ENCODE measurements at regions not wholly inside any gene's neighbourhood (a gene's known extent, or its start where the extent isn't known, plus 50 kb on each side); places are given as distances from the start of the nearest gene placed in this dataset.
A peak's percentile ranks its signal among the peaks of the same experiment; 100 is the strongest.

DNA sequence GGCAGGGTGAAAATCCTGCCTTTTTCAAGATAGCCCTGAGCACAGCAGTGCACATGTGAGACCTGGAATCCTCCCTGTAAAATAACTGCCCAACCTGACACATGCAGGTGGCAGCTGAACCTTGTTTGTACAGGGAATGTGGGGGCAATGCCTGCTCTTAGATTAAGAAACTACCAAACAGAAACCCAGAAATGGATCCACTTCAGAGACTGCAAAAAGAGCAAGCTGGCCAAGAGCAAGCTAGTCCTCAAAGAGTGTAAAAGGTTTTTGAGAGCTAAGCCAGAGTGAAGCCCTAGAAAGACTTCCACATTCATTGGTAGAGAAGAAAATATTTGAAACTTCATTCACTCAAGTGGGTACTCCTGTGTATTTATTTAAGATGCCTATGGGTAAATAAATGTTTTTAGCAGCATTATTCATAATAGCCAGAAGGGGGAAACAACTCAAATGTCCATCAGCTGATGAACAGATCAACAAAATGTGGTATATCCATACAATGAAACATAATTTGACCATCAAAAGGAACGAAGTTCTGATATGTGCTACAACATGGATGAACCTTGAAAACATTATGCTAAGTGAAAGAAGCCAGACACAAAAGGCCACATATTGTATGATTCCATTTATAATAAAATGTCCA is 96.0 kb upstream of the TSC22D2 start:
- intact Hi-C loops (cut with micrococcal nuclease): no loop called here
- POLR2A ChIA-PET: interaction anchor here (0.6 kb wide), 1 partner anchor 199 kb away, joined by 3 read pairs; no protein-coding TSS in a partner anchor
- Mint-ChIP-seq H3K4me3 (ENCODE audit: unreplicated experiment) (no peak overlapping the region), H3K36me3 (ENCODE audit: insufficient read depth, unreplicated experiment) (no peaks in the 10 kb centered on the region), H3K27me3 (ENCODE audit: insufficient read depth, unreplicated experiment) (no peaks in the 10 kb centered on the region), H3K4me1 (ENCODE audit: insufficient read depth, unreplicated experiment) (no peaks in the 10 kb centered on the region), H3K9me3 (ENCODE audit: unreplicated experiment) (no peaks in the 10 kb centered on the region), H3K27ac (ENCODE audit: low read depth, unreplicated experiment) (no peak overlapping the region)
- BruUV-seq (replicated peaks): no TSS peak
- no peak for DNase-seq (ENCODE audit: unreplicated experiment)
- CTCF ChIA-PET: interaction anchor here (0.6 to 1.5 kb wide), 4 partner anchors 14 to 96 kb away, joined by 3 to 5 read pairs (median 4); partner anchors contain the start of gene TSC22D2
- TF ChIP-seq, protein P1, sequence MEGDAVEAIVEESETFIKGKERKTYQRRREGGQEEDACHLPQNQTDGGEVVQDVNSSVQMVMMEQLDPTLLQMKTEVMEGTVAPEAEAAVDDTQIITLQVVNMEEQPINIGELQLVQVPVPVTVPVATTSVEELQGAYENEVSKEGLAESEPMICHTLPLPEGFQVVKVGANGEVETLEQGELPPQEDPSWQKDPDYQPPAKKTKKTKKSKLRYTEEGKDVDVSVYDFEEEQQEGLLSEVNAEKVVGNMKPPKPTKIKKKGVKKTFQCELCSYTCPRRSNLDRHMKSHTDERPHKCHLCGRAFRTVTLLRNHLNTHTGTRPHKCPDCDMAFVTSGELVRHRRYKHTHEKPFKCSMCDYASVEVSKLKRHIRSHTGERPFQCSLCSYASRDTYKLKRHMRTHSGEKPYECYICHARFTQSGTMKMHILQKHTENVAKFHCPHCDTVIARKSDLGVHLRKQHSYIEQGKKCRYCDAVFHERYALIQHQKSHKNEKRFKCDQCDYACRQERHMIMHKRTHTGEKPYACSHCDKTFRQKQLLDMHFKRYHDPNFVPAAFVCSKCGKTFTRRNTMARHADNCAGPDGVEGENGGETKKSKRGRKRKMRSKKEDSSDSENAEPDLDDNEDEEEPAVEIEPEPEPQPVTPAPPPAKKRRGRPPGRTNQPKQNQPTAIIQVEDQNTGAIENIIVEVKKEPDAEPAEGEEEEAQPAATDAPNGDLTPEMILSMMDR (IDR thresholded peaks at IDR 0.05; ENCODE audit: unreplicated experiment): no peak

- H3K36me3 Mint-ChIP-seq (ENCODE audit: insufficient read depth, unreplicated experiment): no peaks in the 10 kb centered on the region
- H3K4me3 Mint-ChIP-seq (ENCODE audit: unreplicated experiment): no peak overlapping the region
- TF ChIP-seq, protein P1 (IDR thresholded peaks at IDR 0.05; ENCODE audit: unreplicated experiment): no peak
- H3K27me3 Mint-ChIP-seq (ENCODE audit: insufficient read depth, unreplicated experiment): no peaks in the 10 kb centered on the region
- intact Hi-C loops (cut with micrococcal nuclease): no loop called here
- DNase-seq (ENCODE audit: unreplicated experiment): no peak
- no TSS peak for BruUV-seq (replicated peaks)
- ChIA-PET POLR2A (interaction anchor here (1.4 to 1.6 kb wide), 2 partner anchors 17 to 99 kb away, joined by 3 to 5 read pairs; no protein-coding TSS in a partner anchor), CTCF (interaction anchor here (0.7 to 1.5 kb wide), 4 partner anchors 13 to 1034 kb away, joined by 3 to 5 read pairs (median 4); partner anchors contain the start of gene TSC22D2)
- H3K27ac Mint-ChIP-seq (ENCODE audit: low read depth, unreplicated experiment): no peak overlapping the region
- H3K9me3 Mint-ChIP-seq (ENCODE audit: unreplicated experiment): no peaks in the 10 kb centered on the region
- H3K4me1 Mint-ChIP-seq (ENCODE audit: insufficient read depth, unreplicated experiment): no peaks in the 10 kb centered on the region
These were observed 96.9 kb upstream of the TSC22D2 start for GRCh38 chr3:150311156-150311555.

GRCh38 chr3:150309557-150309956 is 98.5 kb upstream of the TSC22D2 start:
- intact Hi-C loops (cut with micrococcal nuclease): no loop called here

DNA sequence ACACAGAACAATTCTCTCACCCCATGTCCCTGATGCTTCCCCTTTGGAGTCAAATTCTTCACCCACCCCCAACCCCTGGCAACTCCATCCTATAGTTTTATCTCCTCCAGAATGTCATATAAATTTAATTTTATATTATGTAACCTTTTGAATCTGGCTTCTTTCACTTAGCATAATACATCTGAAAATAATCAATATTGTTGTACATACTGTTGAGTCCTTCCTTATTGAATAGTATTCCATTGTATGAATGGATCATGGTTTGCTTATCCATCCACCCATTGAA is 98.9 kb upstream of the TSC22D2 start:
- BruUV-seq (replicated peaks): no TSS peak
- H3K4me3 Mint-ChIP-seq (ENCODE audit: unreplicated experiment): no peak overlapping the region
- H3K36me3 Mint-ChIP-seq (ENCODE audit: insufficient read depth, unreplicated experiment): no peaks in the 10 kb centered on the region
- no peaks in the 10 kb centered on the region for H3K4me1 Mint-ChIP-seq (ENCODE audit: insufficient read depth, unreplicated experiment)
- TF ChIP-seq, protein P1 (IDR thresholded peaks at IDR 0.05; ENCODE audit: unreplicated experiment): no peak
- ChIA-PET CTCF (no interaction called here), POLR2A (no interaction called here)
- H3K27ac Mint-ChIP-seq (ENCODE audit: low read depth, unreplicated experiment): no peak overlapping the region
- intact Hi-C loops (cut with micrococcal nuclease): no loop called here
- no peaks in the 10 kb centered on the region for H3K9me3 Mint-ChIP-seq (ENCODE audit: unreplicated experiment)
- H3K27me3 Mint-ChIP-seq (ENCODE audit: insufficient read depth, unreplicated experiment): no peaks in the 10 kb centered on the region
- no peak for DNase-seq (ENCODE audit: unreplicated experiment)

More at GRCh38 chr3:150309557-150309956, 98.5 kb upstream of the TSC22D2 start:
- Mint-ChIP-seq H3K36me3 (ENCODE audit: insufficient read depth, unreplicated experiment) (no peaks in the 10 kb centered on the region), H3K27me3 (ENCODE audit: insufficient read depth, unreplicated experiment) (no peaks in the 10 kb centered on the region), H3K27ac (ENCODE audit: low read depth, unreplicated experiment) (no peak overlapping the region), H3K4me3 (ENCODE audit: unreplicated experiment) (no peak overlapping the region), H3K4me1 (ENCODE audit: insufficient read depth, unreplicated experiment) (no peaks in the 10 kb centered on the region), H3K9me3 (ENCODE audit: unreplicated experiment) (no peaks in the 10 kb centered on the region)
- TF ChIP-seq, protein P1 (IDR thresholded peaks at IDR 0.05; ENCODE audit: unreplicated experiment): no peak
- ChIA-PET POLR2A (interaction anchor here (1.6 kb wide), 1 partner anchor 100 kb away, joined by 3 read pairs; no protein-coding TSS in a partner anchor), CTCF (no interaction called here)
- peak; percentile 45 for DNase-seq (ENCODE audit: unreplicated experiment)
- BruUV-seq (replicated peaks): no TSS peak
